AG04450 (cell line): ENCODE measurements at regions not wholly inside any gene's neighbourhood (a gene's known extent, or its start where the extent isn't known, plus 50 kb on each side); places are given as distances from the start of the nearest gene placed in this dataset. TPM values are rescaled to one million over a fixed set of nuclear protein-coding genes. Genes with fewer than 3 reads are reported as not detected.

Source experiments
- CTCF ChIA-PET: fragments of 300-600, 350-600 bp; formaldehyde crosslinking; extraction: SDS; loops from one replicate; lab custom pipeline; 2022; ENCODE audit warnings: antibody characterized with exemption, inconsistent platforms; lab: Charles Lee
- POLR2A ChIA-PET: fragments of 350-600 bp; formaldehyde crosslinking; extraction: SDS; loops from one replicate; lab custom pipeline; 2021; ENCODE audit warnings: antibody characterized with exemption, inconsistent platforms; lab: Yijun Ruan, JAX
- DNase-seq: peaks from one replicate; pipeline ENCODE4 v3.0.0-alpha.2; 2011; ENCODE audit warnings: low read depth, low spot score
- H3K27ac ChIP-seq: one replicate; pipeline ENCODE4 v1.5.1; 2012; ENCODE audit warnings: low read depth, low read length, control low read depth
- H3K27me3 ChIP-seq: one replicate; pipeline ENCODE4 v1.6.0; 2012; ENCODE audit warnings: low read length; ENCODE audit not compliant: control insufficient read depth, insufficient read depth
- H3K4me3 ChIP-seq: 2 replicates; pipeline ENCODE4 v1.5.1; 2011; ENCODE audit warnings: mild to moderate bottlenecking, low read depth, low read length, control low read depth
- H3K9me3 ChIP-seq: 2 replicates; pipeline ENCODE4 v1.5.1; 2012; ENCODE audit warnings: low read length; ENCODE audit not compliant: control insufficient read depth, insufficient read depth
- small RNA-seq: library from RNA; depleted of rRNA; stranded (forward); fragments of <200 nt; gene quantifications from one replicate; pipeline ENCODE3, GENCODE V24; 2012; ENCODE audit warnings: low read depth; ENCODE audit not compliant: insufficient read length
- TF ChIP-seq, protein P1 (sequence below): IDR thresholded peaks from 2 replicates; pipeline ENCODE4 v1.5.1; 2011; ENCODE audit warnings: low read depth, low read length, control low read depth, inconsistent platforms

DNA sequence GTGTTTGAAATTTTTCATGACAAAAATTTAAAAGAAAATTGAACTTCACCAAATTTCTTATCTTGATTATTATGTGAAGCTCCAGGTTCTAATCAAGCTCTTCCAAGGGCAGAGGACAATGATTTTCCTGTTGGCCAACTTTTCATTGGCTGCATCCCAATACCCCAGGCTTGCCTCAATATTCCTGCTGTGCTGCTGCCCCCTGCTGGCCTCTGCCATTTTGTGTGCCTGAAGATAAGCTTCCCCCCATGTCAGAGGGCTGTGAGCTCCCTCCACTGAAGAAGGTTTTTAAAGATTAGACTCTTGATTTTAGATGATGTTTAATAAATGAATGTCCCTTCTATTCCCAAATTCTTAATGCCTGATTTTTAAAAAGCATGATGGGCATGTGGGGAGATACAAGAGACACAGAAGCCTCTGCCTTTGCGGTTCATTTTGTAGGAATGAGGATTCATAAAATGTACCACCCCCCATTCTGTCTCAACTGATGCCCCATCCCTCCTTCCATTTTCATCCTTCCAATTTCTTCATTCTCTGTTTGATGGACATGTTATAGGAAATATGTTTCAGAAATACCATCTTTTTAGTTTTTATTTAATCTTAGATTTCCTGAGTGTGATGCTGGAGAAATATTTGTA, 76.7 kb upstream of the RGS6 start:
- Histone ChIP-seq H3K4me3 (no peak overlapping the region), H3K27ac (no peak overlapping the region), H3K9me3 (no peaks in the 10 kb centered on the region), H3K27me3 (no peaks in the 10 kb centered on the region)
- peak; percentile 49 for DNase-seq
- CTCF ChIA-PET = interaction anchor here (0.6 to 5.1 kb wide), 84 partner anchors 8 to 880 kb away, joined by 3 to 108 read pairs (median 4); no protein-coding TSS in a partner anchor
- POLR2A ChIA-PET = no interaction called here
- TF ChIP-seq, protein P1, sequence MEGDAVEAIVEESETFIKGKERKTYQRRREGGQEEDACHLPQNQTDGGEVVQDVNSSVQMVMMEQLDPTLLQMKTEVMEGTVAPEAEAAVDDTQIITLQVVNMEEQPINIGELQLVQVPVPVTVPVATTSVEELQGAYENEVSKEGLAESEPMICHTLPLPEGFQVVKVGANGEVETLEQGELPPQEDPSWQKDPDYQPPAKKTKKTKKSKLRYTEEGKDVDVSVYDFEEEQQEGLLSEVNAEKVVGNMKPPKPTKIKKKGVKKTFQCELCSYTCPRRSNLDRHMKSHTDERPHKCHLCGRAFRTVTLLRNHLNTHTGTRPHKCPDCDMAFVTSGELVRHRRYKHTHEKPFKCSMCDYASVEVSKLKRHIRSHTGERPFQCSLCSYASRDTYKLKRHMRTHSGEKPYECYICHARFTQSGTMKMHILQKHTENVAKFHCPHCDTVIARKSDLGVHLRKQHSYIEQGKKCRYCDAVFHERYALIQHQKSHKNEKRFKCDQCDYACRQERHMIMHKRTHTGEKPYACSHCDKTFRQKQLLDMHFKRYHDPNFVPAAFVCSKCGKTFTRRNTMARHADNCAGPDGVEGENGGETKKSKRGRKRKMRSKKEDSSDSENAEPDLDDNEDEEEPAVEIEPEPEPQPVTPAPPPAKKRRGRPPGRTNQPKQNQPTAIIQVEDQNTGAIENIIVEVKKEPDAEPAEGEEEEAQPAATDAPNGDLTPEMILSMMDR = peak; percentile 86

DNA sequence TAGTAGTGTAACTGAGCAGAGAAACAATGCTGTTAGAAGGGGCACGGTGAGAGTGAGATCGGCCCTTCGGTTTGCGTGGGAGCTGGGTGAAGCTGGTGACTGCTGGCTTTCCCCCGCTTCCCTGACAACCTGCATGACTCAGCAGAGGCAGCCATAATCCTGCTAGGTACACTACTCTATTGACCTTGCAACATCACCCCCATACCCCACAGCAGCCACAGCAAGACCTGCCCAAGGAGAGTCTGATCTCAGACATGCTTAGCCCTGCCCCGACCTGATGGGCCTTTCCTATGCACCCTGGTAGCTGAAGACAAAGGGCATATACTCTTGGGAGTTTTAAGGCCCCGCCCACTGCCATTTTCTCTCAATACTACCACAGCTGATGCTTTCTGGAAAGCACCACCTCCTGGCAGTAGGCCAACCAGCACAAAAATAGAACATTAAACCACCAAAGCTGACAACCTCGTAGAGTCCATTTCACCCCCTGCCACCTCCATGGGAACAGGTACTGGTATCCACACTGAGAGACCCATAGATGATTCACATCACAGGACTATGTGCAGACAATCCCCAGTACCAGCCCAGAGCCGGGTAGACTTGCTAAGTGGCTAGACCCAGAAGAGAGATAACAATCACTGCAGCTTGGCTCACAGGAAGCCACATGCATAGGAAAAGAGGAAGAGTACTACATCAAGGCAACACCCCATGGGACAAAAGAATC, 75.9 kb upstream of the RGS6 start:
- POLR2A ChIA-PET = no interaction called here
- no peak overlapping the region for H3K27ac ChIP-seq
- no peaks in the 10 kb centered on the region for H3K27me3 ChIP-seq
- CTCF ChIA-PET = interaction anchor here (1.1 to 5.0 kb wide), 9 partner anchors 16 to 751 kb away, joined by 3 to 66 read pairs (median 7); no protein-coding TSS in a partner anchor
- no peak overlapping the region for H3K4me3 ChIP-seq
- TF ChIP-seq, protein P1 = no peak
- no peaks in the 10 kb centered on the region for H3K9me3 ChIP-seq
- no peak for DNase-seq

DNA sequence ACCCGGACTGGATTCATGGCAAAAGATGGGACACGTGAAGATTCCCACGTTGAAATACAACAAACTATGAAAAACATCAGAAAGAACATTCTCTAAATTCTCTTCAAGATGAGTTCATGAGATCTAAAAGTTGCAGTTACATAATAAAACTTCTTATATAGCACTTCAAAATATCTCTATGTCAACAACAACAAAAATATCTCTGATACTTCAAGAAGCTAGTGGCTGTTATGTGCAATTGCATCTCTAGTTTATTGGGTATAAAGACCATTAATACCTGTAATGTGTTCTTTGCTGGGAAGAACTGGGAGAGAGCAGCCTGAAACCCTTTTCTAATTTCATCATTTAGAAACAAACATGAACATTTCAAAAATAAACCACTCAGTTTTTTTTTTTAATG, 69.2 kb upstream of the RGS6 start:
- ChIA-PET CTCF (interaction anchor here (1.4 kb wide), 1 partner anchor 8 kb away, joined by 5 read pairs; no protein-coding TSS in a partner anchor), POLR2A (no interaction called here)
- no peak for DNase-seq
- H3K27ac ChIP-seq = no peak overlapping the region
- H3K27me3 ChIP-seq = no peaks in the 10 kb centered on the region
- no peaks in the 10 kb centered on the region for H3K9me3 ChIP-seq
- no peak overlapping the region for H3K4me3 ChIP-seq
- TF ChIP-seq, protein P1 = peak; percentile 30

DNA sequence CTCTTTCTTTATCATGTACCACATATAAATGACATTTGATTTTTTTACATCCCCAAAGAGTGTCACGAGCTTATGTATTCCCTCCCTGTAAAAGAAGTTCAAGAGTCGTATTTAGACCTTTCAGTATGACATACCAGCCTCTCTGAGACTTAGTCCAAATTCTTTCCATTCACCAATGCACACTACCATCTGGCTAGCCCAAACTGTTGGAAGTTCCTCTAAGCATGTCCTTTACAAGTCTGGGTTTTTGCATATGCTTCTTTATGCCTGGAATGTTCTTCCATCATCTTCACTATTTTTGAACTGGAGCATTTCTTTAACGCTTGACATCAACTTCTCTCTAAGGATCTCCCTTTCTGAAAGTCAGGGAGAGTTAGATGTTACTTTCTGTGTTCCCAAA, 68.5 kb upstream of the RGS6 start:
- ChIA-PET POLR2A (no interaction called here), CTCF (interaction anchor here (1.4 kb wide), 1 partner anchor 8 kb away, joined by 5 read pairs; no protein-coding TSS in a partner anchor)
- Histone ChIP-seq H3K27me3 (no peaks in the 10 kb centered on the region), H3K27ac (no peak overlapping the region), H3K9me3 (no peaks in the 10 kb centered on the region), H3K4me3 (no peak overlapping the region)
- TF ChIP-seq, protein P1 = no peak
- DNase-seq = no peak

Small RNA genes lying in the stretch of these regions (small RNA-seq; reads per million reads assigned to genes)
- gene RN7SL683P (not detected), gene SNORD56B (not detected)
